Activated CD8-positive, alpha-beta T cell treated with anti-CD3 and anti-CD28 coated beads for 36 hours (primary cell): ENCODE measurements at regions not wholly inside any gene's neighbourhood (a gene's known extent, or its start where the extent isn't known, plus 50 kb on each side); places are given as distances from the start of the nearest gene placed in this dataset.

ENCODE experiments used
- ATAC-seq: fragments of 200-7000 bp; cut with Tn5 transposase; one replicate; pipeline ENCODE4 v1.10.0; 2021; ENCODE audit warnings: mild to moderate bottlenecking, moderate library complexity
- CTCF ChIA-PET: fragments of 350-600 bp; sonication (Branson Sonifier 250); formaldehyde crosslinking; loops from one replicate; lab custom pipeline; 2021; ENCODE audit warnings: antibody characterized with exemption; lab: Charles Lee
- POLR2A ChIA-PET: fragments of 350-600 bp; sonication (Branson Sonifier 250); formaldehyde crosslinking; loops from one replicate; lab custom pipeline; 2021; ENCODE audit warnings: antibody characterized with exemption; lab: Charles Lee
- DNase-seq: peaks from one replicate; pipeline ENCODE4 v3.0.0-alpha.2; 2020
- H3K27ac Mint-ChIP-seq: one replicate; pipeline ENCODE4 v1.8.0; 2021; ENCODE audit warnings: mild to moderate bottlenecking, mixed read lengths
- H3K27me3 Mint-ChIP-seq: one replicate; pipeline ENCODE4 v1.8.0; 2021; ENCODE audit warnings: mixed read lengths
- H3K36me3 Mint-ChIP-seq: one replicate; pipeline ENCODE4 v1.8.0; 2021; ENCODE audit warnings: low read depth, mixed read lengths
- H3K4me1 Mint-ChIP-seq: one replicate; pipeline ENCODE4 v1.8.0; 2021; ENCODE audit warnings: low read depth, mixed read lengths
- H3K4me3 Mint-ChIP-seq: one replicate; pipeline ENCODE4 v1.8.0; 2021; ENCODE audit warnings: mild to moderate bottlenecking, moderate library complexity, mixed read lengths
- H3K9me3 Mint-ChIP-seq: one replicate; pipeline ENCODE4 v1.8.0; 2021; ENCODE audit warnings: mixed read lengths
- intact Hi-C: fragments of 100-400 bp; cut with micrococcal nuclease; formaldehyde crosslinking; loops from one replicate; pipeline ENCODE4 v1.10.0; 2022
- TF ChIP-seq, protein P1 (sequence below): fragments of 200-600 bp; IDR thresholded peaks from one replicate; pipeline ENCODE4 v1.8.0; 2022; ENCODE audit warnings: antibody characterized with exemption, mild to moderate bottlenecking

DNA sequence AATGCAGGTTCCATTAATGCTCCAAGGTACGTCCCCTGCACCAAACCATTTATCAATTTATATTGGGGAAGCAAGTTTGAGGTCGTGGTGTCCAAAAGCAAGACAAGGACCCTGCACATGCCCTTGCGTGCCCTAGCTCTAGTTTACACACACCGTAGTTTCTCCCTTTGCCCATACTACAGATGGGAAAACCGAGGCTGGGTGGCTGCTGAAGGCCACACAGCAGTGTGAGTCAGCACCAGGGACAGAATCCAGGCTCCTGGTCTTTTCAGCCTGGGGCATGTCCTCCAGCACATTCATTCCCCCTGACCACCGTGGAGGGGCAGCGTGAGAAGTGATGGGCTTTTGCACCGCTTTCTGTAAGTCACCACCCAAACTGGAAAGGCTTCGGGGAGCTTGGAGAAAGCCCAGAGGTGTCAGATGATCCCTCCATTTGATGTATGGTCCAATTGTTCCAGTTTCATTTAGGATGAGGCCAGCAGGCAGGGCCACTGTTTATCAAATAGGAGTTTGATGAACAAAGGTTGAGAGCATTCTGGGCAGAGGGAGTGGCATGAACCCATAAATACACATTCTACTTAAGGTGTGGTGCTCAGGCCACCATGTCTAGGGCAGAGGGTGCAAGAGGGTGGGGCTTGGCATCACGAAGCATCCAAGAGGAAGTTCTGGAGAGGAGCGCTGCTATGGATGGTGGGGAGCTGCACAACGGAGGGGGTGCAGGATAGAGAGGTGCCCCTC, 274.1 kb downstream of the HAUS1 start:
- no peaks in the 10 kb centered on the region for H3K36me3 Mint-ChIP-seq
- H3K9me3 Mint-ChIP-seq, result no peaks in the 10 kb centered on the region
- ChIA-PET POLR2A (no interaction called here), CTCF (no interaction called here)
- no peak overlapping the region for H3K27ac Mint-ChIP-seq
- H3K4me1 Mint-ChIP-seq, result no peaks in the 10 kb centered on the region
- no peak for DNase-seq
- intact Hi-C loops, result no loop called here
- ATAC-seq, result no peak
- H3K4me3 Mint-ChIP-seq, result no peak overlapping the region
- TF ChIP-seq, protein P1, sequence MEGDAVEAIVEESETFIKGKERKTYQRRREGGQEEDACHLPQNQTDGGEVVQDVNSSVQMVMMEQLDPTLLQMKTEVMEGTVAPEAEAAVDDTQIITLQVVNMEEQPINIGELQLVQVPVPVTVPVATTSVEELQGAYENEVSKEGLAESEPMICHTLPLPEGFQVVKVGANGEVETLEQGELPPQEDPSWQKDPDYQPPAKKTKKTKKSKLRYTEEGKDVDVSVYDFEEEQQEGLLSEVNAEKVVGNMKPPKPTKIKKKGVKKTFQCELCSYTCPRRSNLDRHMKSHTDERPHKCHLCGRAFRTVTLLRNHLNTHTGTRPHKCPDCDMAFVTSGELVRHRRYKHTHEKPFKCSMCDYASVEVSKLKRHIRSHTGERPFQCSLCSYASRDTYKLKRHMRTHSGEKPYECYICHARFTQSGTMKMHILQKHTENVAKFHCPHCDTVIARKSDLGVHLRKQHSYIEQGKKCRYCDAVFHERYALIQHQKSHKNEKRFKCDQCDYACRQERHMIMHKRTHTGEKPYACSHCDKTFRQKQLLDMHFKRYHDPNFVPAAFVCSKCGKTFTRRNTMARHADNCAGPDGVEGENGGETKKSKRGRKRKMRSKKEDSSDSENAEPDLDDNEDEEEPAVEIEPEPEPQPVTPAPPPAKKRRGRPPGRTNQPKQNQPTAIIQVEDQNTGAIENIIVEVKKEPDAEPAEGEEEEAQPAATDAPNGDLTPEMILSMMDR, result no peak
- H3K27me3 Mint-ChIP-seq, result no peaks in the 10 kb centered on the region

DNA sequence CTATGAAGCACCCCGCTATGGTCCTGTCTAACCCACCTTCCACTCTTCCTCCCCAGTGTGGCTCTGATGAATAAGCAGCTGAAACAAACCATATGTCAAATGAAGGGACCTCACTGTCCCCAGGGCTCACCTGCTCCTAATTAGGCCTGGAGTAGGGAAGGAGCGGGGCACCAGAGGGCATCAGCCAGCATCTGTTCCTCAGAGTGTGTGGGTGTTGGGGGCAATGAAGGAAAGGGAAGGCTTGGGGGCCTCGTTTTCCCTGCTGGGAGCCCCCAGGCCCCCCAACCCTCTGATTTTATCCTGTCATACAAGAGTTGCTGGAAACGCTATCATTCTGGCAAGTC, 274.7 kb downstream of the HAUS1 start:
- Mint-ChIP-seq H3K27ac (no peak overlapping the region), H3K4me1 (no peaks in the 10 kb centered on the region), H3K36me3 (no peaks in the 10 kb centered on the region), H3K9me3 (no peaks in the 10 kb centered on the region), H3K27me3 (no peaks in the 10 kb centered on the region), H3K4me3 (no peak overlapping the region)
- ChIA-PET CTCF (no interaction called here), POLR2A (no interaction called here)
- DNase-seq (no peak), ATAC-seq (no peak)
- intact Hi-C loops, result no loop called here
- TF ChIP-seq, protein P1, result no peak

- ATAC-seq (no peak), DNase-seq (no peak)
- Mint-ChIP-seq H3K9me3 (no peaks in the 10 kb centered on the region), H3K27me3 (no peaks in the 10 kb centered on the region), H3K4me3 (no peak overlapping the region), H3K4me1 (no peaks in the 10 kb centered on the region), H3K36me3 (no peaks in the 10 kb centered on the region), H3K27ac (no peak overlapping the region)
- ChIA-PET POLR2A (no interaction called here), CTCF (no interaction called here)
- TF ChIP-seq, protein P1, result no peak
- intact Hi-C loops, result no loop called here
These were observed 275.3 kb downstream of the HAUS1 start for GRCh38 chr18:46379323-46379950.

GRCh38 chr18:46385124-46385523, 271.9 kb downstream of the LOXHD1 start:
- H3K27ac Mint-ChIP-seq, result no peak overlapping the region
- H3K27me3 Mint-ChIP-seq, result no peaks in the 10 kb centered on the region
- H3K36me3 Mint-ChIP-seq, result no peaks in the 10 kb centered on the region
- H3K4me3 Mint-ChIP-seq, result no peak overlapping the region
- TF ChIP-seq, protein P1, result no peak
- DNase-seq (no peak), ATAC-seq (no peak)
- ChIA-PET CTCF (interaction anchor here (4.0 kb wide), 1 partner anchor 273 kb away, joined by 17 read pairs; no protein-coding TSS in a partner anchor), POLR2A (no interaction called here)
- no peaks in the 10 kb centered on the region for H3K9me3 Mint-ChIP-seq
- intact Hi-C loops, result no loop called here
- H3K4me1 Mint-ChIP-seq, result no peaks in the 10 kb centered on the region

DNA sequence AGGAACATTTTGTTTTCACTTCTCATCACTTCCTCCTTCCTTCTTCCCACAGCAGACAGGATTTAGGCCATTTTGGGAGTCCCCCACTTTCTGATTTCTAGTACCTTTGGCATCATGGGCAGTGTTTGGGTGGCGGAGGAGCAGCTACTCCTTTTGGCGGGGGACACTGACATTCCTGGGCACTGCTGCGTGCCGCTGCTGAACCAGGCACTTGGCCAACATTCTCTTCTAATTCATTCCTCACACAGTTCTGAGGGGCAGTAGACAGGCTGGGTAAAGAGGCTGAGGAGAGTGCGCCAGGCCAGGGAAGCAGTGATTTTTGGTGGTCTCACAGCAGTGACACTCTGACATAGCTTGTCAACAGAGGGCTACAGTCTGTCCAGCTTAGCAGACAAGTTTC, 270.2 kb downstream of the LOXHD1 start:
- TF ChIP-seq, protein P1, result no peak
- no peaks in the 10 kb centered on the region for H3K36me3 Mint-ChIP-seq
- ChIA-PET POLR2A (interaction anchor here (1.3 kb wide), 1 partner anchor 10 kb away, joined by 3 read pairs; no protein-coding TSS in a partner anchor), CTCF (interaction anchor here (1.2 to 4.0 kb wide), 2 partner anchors 213 to 271 kb away, joined by 3 to 17 read pairs; a partner anchor contains a TSS)
- no peaks in the 10 kb centered on the region for H3K4me1 Mint-ChIP-seq
- intact Hi-C loops, result no loop called here
- no peak overlapping the region for H3K27ac Mint-ChIP-seq
- ATAC-seq (no peak), DNase-seq (no peak)
- no peaks in the 10 kb centered on the region for H3K9me3 Mint-ChIP-seq
- H3K27me3 Mint-ChIP-seq, result no peaks in the 10 kb centered on the region
- no peak overlapping the region for H3K4me3 Mint-ChIP-seq
